Testis (tissue), 2 donors: ENCODE measurements at regions not wholly inside any gene's neighbourhood (a gene's known extent, or its start where the extent isn't known, plus 50 kb on each side); places are given as distances from the start of the nearest gene placed in this dataset.

Experiments
- POLR2A ChIP-seq: fragments of 450-650 bp; IDR thresholded peaks from one replicate; pipeline ENCODE4 v1.6.1; 2017; ENCODE audit warnings: antibody characterized with exemption, mild to moderate bottlenecking, moderate library complexity
- TF ChIP-seq, protein P1 (sequence below), 3 experiments: fragments of 450-650 bp in 2 of 3; fragments of 200-600 bp in 1 of 3; sonication (generic) in 1 of 3; IDR thresholded peaks; one replicate each; pipeline ENCODE4 v1.5.1; 2016 to 2019; ENCODE audit warnings: antibody characterized with exemption in 3 of 3, mild to moderate bottlenecking in 2 of 3, moderate library complexity in 1 of 3

DNA sequence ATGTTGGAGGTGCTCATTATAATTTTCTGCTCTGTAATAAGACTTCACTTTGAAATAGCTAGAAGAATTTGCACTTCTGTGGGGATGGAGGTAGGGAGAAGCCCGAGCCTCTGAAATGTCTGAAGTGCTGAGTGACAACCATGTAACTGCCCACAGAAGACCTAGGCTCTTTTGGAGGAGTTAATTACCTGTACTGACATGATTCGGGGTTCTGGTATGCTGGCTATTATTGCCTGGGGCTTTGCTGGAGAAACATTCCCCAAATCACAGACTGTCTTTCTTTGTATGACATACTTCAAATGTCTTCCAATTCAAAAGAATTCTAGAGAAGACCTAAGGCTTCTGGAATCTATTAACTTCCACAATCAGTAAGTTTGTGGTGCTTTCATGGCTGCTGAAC is 211.2 kb upstream of the POF1B start:
- TF ChIP-seq, protein P1, sequence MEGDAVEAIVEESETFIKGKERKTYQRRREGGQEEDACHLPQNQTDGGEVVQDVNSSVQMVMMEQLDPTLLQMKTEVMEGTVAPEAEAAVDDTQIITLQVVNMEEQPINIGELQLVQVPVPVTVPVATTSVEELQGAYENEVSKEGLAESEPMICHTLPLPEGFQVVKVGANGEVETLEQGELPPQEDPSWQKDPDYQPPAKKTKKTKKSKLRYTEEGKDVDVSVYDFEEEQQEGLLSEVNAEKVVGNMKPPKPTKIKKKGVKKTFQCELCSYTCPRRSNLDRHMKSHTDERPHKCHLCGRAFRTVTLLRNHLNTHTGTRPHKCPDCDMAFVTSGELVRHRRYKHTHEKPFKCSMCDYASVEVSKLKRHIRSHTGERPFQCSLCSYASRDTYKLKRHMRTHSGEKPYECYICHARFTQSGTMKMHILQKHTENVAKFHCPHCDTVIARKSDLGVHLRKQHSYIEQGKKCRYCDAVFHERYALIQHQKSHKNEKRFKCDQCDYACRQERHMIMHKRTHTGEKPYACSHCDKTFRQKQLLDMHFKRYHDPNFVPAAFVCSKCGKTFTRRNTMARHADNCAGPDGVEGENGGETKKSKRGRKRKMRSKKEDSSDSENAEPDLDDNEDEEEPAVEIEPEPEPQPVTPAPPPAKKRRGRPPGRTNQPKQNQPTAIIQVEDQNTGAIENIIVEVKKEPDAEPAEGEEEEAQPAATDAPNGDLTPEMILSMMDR (IDR thresholded peaks at IDR 0.05), result no peak
- no peak for TF ChIP-seq POLR2A
